PC-3 (cell line): ENCODE measurements at regions not wholly inside any gene's neighbourhood (a gene's known extent, or its start where the extent isn't known, plus 50 kb on each side); places are given as distances from the start of the nearest gene placed in this dataset.
A peak's percentile ranks its signal among the peaks of the same experiment; 100 is the strongest.
"Not testable (repeated sequence)": the region's sequence is repeated elsewhere in the genome, so short reads cannot be mapped to it uniquely, and the experiment has no call there.

Source experiments
- ATAC-seq: fragments of 200-7000 bp; cut with Tn5 transposase; 2 replicates; pipeline ENCODE4 v1.9.1; 2020; ENCODE audit warnings: mild to moderate bottlenecking, moderate library complexity
- BruUV-seq: library from RNA; stranded (reverse); fragments of 400-500 nt; replicated peaks from 2 replicates; lab custom pipeline; 2021; lab: Mats Ljungman, UMichigan
- CTCF ChIA-PET: fragments of 300-600 bp; sonication (Branson Sonifier 250); formaldehyde crosslinking; loops from one replicate; lab custom pipeline; 2022; ENCODE audit warnings: antibody characterized with exemption; lab: Charles Lee
- POLR2A ChIA-PET: fragments of 300-600 bp; sonication (Branson Sonifier 250); formaldehyde crosslinking; loops from one replicate; lab custom pipeline; 2022; ENCODE audit warnings: antibody characterized with exemption; ENCODE audit not compliant: unreplicated experiment; lab: Charles Lee
- DNase-seq: peaks from one replicate; pipeline ENCODE4 v3.0.0-alpha.2; 2015
- H2AFZ ChIP-seq: fragments of 300-600 bp; sonication (generic); 2 replicates; pipeline ENCODE4 v1.6.0; 2016; ENCODE audit warnings: antibody characterized with exemption, low read length
- H3F3A ChIP-seq: fragments of 300-600 bp; sonication (generic); one replicate; pipeline ENCODE4 v1.6.0; 2017; ENCODE audit warnings: antibody characterized with exemption, low read length, control low read depth, mild to moderate bottlenecking; ENCODE audit not compliant: unreplicated experiment
- H3K27ac ChIP-seq: fragments of 300-600 bp; sonication (generic); 2 replicates; pipeline ENCODE4 v1.5.1; 2016; ENCODE audit warnings: mild to moderate bottlenecking, low read length
- H3K27me3 ChIP-seq: fragments of 300-600 bp; sonication (generic); 2 replicates; pipeline ENCODE4 v1.6.1; 2016; ENCODE audit warnings: low read length, mixed read lengths
- H3K36me3 ChIP-seq: fragments of 300-600 bp; sonication (generic); 2 replicates; pipeline ENCODE4 v1.6.1; 2016; ENCODE audit warnings: low read depth, mixed run types, low read length, mixed read lengths
- H3K4me1 ChIP-seq: fragments of 300-600 bp; sonication (generic); 2 replicates; pipeline ENCODE4 v1.5.1; 2016; ENCODE audit warnings: low read length; ENCODE audit not compliant: insufficient read depth
- H3K4me2 ChIP-seq: fragments of 300-600 bp; sonication (generic); 2 replicates; pipeline ENCODE4 v1.6.0; 2016; ENCODE audit warnings: low read length
- H3K4me3 ChIP-seq: fragments of 300-600 bp; sonication (generic); 2 replicates; pipeline ENCODE4 v1.5.1; 2016; ENCODE audit warnings: mild to moderate bottlenecking, low read length, mixed read lengths
- H3K79me2 ChIP-seq: fragments of 300-600 bp; sonication (generic); 2 replicates; pipeline ENCODE4 v1.6.1; 2017; ENCODE audit warnings: low read length, mixed read lengths
- H3K9ac ChIP-seq: fragments of 300-600 bp; sonication (generic); 2 replicates; pipeline ENCODE4 v1.6.0; 2016; ENCODE audit warnings: mild to moderate bottlenecking, low read length
- H3K9me2 ChIP-seq: fragments of 300-600 bp; sonication (generic); replicated peaks from 2 replicates; pipeline ENCODE4 v1.6.1; 2016; ENCODE audit warnings: mixed run types, low read length, mixed read lengths
- H3K9me3 ChIP-seq: fragments of 300-600 bp; sonication (generic); 2 replicates; pipeline ENCODE4 v1.6.1; 2016; ENCODE audit warnings: low read length, mixed read lengths
- H4K20me1 ChIP-seq: fragments of 300-600 bp; sonication (generic); 2 replicates; pipeline ENCODE4 v1.6.1; 2016; ENCODE audit warnings: low read length, mixed read lengths
- EZH2 ChIP-seq: fragments of 300-600 bp; sonication (generic); IDR thresholded peaks from one replicate; pipeline ENCODE4 v1.6.1; 2017; ENCODE audit warnings: antibody characterized with exemption, mild to moderate bottlenecking, low read length; ENCODE audit not compliant: unreplicated experiment
- EZH2phosphoT487 ChIP-seq: fragments of 300-600 bp; sonication (generic); IDR thresholded peaks from 2 replicates; pipeline ENCODE4 v1.6.1; 2018; ENCODE audit warnings: mild to moderate bottlenecking, antibody characterized with exemption, low read length, borderline replicate concordance
- intact Hi-C: fragments of 100-400 bp; cut with micrococcal nuclease; formaldehyde crosslinking; loops from 2 replicates; pipeline ENCODE4 v1.9.0; 2023
- TF ChIP-seq, protein P1 (sequence below): fragments of 300-600 bp; sonication (generic); conservative IDR thresholded peaks from 2 replicates; pipeline ENCODE4 v1.5.1; 2017; ENCODE audit warnings: antibody characterized with exemption, low read depth, mild to moderate bottlenecking, low read length

DNA sequence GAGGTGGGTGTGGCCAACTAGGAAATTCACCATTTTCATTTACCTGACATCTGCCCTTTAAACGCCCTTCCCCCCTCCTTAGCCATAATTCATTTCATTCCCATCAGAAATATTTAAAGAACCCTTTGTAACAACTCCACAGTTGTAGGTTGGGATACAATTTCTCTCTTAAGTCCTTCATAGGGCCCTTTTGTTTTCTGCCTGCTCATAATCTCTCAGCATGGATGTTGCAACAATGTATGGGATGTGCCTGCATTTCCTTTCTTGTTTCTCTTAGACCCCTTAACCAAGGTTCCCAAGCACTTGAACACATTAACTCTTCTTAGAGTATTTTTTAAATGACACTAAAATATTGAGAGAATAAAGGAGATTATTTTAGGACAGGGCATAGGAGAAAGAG lies 51.7 kb upstream of the MYO10 start:
- Histone ChIP-seq H3K4me1 (no peaks in the 10 kb centered on the region), H3K4me3 (no peak overlapping the region), H3K9me3 (no peaks in the 10 kb centered on the region), H4K20me1 (no peaks in the 10 kb centered on the region), H3K27ac (no peak overlapping the region), H3K79me2 (no peaks in the 10 kb centered on the region), H3K9me2 (no peaks in the 10 kb centered on the region), H2AFZ (no peak overlapping the region), H3K4me2 (no peak overlapping the region), H3F3A (no peaks in the 10 kb centered on the region), H3K36me3 (no peaks in the 10 kb centered on the region), H3K27me3 (no peaks in the 10 kb centered on the region), H3K9ac (no peak overlapping the region)
- BruUV-seq: no TSS peak
- DNase-seq (no peak), ATAC-seq (no peak)
- CTCF ChIA-PET: no interaction called here
- POLR2A ChIA-PET: no interaction called here
- TF ChIP-seq EZH2: no peak
- TF ChIP-seq EZH2phosphoT487: no peak
- TF ChIP-seq, protein P1, sequence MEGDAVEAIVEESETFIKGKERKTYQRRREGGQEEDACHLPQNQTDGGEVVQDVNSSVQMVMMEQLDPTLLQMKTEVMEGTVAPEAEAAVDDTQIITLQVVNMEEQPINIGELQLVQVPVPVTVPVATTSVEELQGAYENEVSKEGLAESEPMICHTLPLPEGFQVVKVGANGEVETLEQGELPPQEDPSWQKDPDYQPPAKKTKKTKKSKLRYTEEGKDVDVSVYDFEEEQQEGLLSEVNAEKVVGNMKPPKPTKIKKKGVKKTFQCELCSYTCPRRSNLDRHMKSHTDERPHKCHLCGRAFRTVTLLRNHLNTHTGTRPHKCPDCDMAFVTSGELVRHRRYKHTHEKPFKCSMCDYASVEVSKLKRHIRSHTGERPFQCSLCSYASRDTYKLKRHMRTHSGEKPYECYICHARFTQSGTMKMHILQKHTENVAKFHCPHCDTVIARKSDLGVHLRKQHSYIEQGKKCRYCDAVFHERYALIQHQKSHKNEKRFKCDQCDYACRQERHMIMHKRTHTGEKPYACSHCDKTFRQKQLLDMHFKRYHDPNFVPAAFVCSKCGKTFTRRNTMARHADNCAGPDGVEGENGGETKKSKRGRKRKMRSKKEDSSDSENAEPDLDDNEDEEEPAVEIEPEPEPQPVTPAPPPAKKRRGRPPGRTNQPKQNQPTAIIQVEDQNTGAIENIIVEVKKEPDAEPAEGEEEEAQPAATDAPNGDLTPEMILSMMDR: no peak
- intact Hi-C loops: no loop called here

DNA sequence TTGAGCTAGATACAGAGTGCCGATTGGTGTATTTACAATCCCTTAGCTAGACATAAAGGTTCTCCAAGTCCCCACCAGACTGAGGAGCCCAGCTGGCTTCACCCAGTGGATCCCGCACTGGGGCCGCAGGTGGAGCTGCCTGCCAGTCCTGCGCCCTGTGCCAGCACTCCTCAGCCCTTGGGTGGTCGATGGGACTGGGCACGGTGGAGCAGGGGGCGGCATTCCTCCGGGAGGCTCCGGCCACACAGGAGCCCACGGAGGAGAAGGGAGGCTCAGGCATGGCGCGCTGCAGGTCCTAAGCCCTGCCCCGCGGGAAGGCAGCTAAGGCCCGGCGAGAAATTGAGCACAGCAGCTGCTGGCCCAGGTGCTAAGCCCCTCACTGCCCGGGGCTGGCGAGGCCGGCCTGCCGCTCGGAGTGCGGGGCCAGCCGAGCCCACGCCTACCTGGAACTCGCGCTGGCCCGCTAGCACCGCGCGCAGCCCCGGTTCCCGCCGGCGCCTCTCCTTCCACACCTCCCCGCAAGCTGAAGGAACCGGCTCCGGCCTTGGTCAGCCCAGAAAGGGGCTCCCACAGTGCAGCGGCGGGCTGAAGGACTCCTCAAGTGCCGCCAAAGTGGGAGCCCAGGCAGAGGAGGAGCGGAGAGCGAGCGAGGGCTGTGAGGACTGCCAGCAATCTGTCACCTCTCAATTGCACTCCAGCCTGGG lies 54.9 kb upstream of the MYO10 start:
- POLR2A ChIA-PET: interaction anchor here (0.6 kb wide), 1 partner anchor 14 kb away, joined by 5 read pairs; no protein-coding TSS in a partner anchor
- H3K4me3 ChIP-seq, intact Hi-C loops, H3K4me1 ChIP-seq, H3K9ac ChIP-seq, H3K9me2 ChIP-seq, H3K9me3 ChIP-seq, H3K36me3 ChIP-seq, H3K4me2 ChIP-seq, H3K27ac ChIP-seq, CTCF ChIA-PET, H3K27me3 ChIP-seq, H4K20me1 ChIP-seq, H3K79me2 ChIP-seq, H2AFZ ChIP-seq, H3F3A ChIP-seq, DNase-seq, ATAC-seq, BruUV-seq: not testable (repeated sequence)

DNA sequence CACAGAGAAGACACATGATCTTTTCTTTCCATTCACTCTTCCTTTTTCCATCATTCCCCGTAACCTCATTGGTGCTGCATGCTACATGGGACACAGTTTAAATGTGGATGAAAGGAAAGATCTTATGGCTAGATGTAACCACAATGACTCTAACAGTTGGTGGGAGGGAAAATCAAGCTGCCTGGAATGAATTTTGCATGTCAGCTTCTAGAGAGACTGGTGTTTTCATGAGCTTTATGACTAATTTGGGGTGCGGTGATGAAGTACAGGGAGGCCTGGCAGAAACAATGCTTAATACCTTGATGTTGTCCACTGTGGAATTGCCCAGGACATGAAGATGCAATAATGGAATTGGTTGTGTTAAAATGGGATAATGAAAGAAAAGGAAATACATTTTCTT lies 55.9 kb upstream of the MYO10 start:
- no peak for ATAC-seq
- no peak overlapping the region for H3K4me3 ChIP-seq
- CTCF ChIA-PET: no interaction called here
- H3K9ac ChIP-seq: no peak overlapping the region
- no peak overlapping the region for H3K4me2 ChIP-seq
- H2AFZ ChIP-seq: no peak overlapping the region
- POLR2A ChIA-PET: no interaction called here
- TF ChIP-seq EZH2phosphoT487 (no peak), EZH2 (no peak)
- TF ChIP-seq, protein P1: no peak
- H3K27ac ChIP-seq: no peak overlapping the region
- no peaks in the 10 kb centered on the region for H3K9me3 ChIP-seq
- H3K36me3 ChIP-seq: no peaks in the 10 kb centered on the region
- no TSS peak for BruUV-seq
- H3K9me2 ChIP-seq: no peaks in the 10 kb centered on the region
- no peaks in the 10 kb centered on the region for H3K4me1 ChIP-seq
- H3F3A ChIP-seq: no peaks in the 10 kb centered on the region
- intact Hi-C loops: no loop called here
- no peaks in the 10 kb centered on the region for H3K27me3 ChIP-seq
- DNase-seq: peak; percentile 53
- no peaks in the 10 kb centered on the region for H4K20me1 ChIP-seq
- no peaks in the 10 kb centered on the region for H3K79me2 ChIP-seq
